Keratinocyte (primary cell): ENCODE measurements at regions not wholly inside any gene's neighbourhood (a gene's known extent, or its start where the extent isn't known, plus 50 kb on each side); places are given as distances from the start of the nearest gene placed in this dataset.

Experiments used
- DNase-seq: peaks from one replicate; pipeline ENCODE4 v3.0.0-alpha.2; 2011; ENCODE audit warnings: low read depth, missing footprints, low spot score
- FAIRE-seq: peaks from 2 replicates; lab custom pipeline; 2011; peaks lifted over from hg19 to GRCh38; lab: Jason Lieb, UNC
- H2AFZ ChIP-seq: 2 replicates; pipeline ENCODE4 v1.6.0; 2012; ENCODE audit warnings: low read length, control low read depth, inconsistent platforms; ENCODE audit not compliant: control insufficient read depth
- H3K27ac ChIP-seq: 2 replicates; pipeline ENCODE4 v1.5.1; 2011; ENCODE audit warnings: low read length; ENCODE audit not compliant: control insufficient read depth, insufficient read depth
- H3K27me3 ChIP-seq: 3 replicates; pipeline ENCODE4 v1.6.0; 2011; ENCODE audit warnings: low read length; ENCODE audit not compliant: control insufficient read depth, insufficient read depth; ENCODE audit errors: extremely low read depth
- H3K36me3 ChIP-seq, 2 experiments: 2 replicates in 1 of 2; 3 replicates in 1 of 2; pipeline ENCODE4 v1.5.1; 2011; ENCODE audit warnings: low read length in 2 of 2, mild to moderate bottlenecking in 1 of 2; ENCODE audit not compliant: control insufficient read depth in 2 of 2, insufficient read depth in 2 of 2; ENCODE audit errors: extremely low read depth in 1 of 2
- H3K4me1 ChIP-seq: 3 replicates; pipeline ENCODE4 v1.5.1; 2011; ENCODE audit warnings: low read length; ENCODE audit not compliant: control insufficient read depth, insufficient read depth; ENCODE audit errors: extremely low read depth
- H3K4me2 ChIP-seq: 3 replicates; pipeline ENCODE4 v1.6.0; 2011; ENCODE audit warnings: low read depth, low read length; ENCODE audit not compliant: control insufficient read depth, insufficient read depth; ENCODE audit errors: extremely low read depth
- H3K4me3 ChIP-seq, 3 experiments: fragments of 200-600 bp in 1 of 3; sonication (generic) in 1 of 3; 2 replicates in 2 of 3; 3 replicates in 1 of 3; pipeline ENCODE4 v1.5.1; 2011 to 2016; ENCODE audit warnings: low read length in 3 of 3, mild to moderate bottlenecking in 3 of 3, control low read depth in 2 of 3, inconsistent platforms in 1 of 3, low read depth in 1 of 3, mixed read lengths in 1 of 3, mixed run types in 1 of 3, moderate library complexity in 1 of 3; ENCODE audit not compliant: control insufficient read depth in 2 of 3, insufficient read depth in 2 of 3; ENCODE audit errors: extremely low read depth in 1 of 3
- H3K79me2 ChIP-seq: 2 replicates; pipeline ENCODE4 v1.6.0; 2012; ENCODE audit warnings: low read length; ENCODE audit not compliant: control insufficient read depth, insufficient read depth
- H3K9ac ChIP-seq: 3 replicates; pipeline ENCODE4 v1.6.0; 2011; ENCODE audit warnings: low read length; ENCODE audit not compliant: control insufficient read depth, insufficient read depth; ENCODE audit errors: extremely low read depth
- H3K9me1 ChIP-seq: 3 replicates; pipeline ENCODE4 v1.6.0; 2011; ENCODE audit warnings: low read length; ENCODE audit not compliant: control insufficient read depth, insufficient read depth; ENCODE audit errors: extremely low read depth
- H3K9me3 ChIP-seq: 2 replicates; pipeline ENCODE4 v1.5.1; 2012; ENCODE audit warnings: low read depth, low read length; ENCODE audit not compliant: control insufficient read depth
- H4K20me1 ChIP-seq: 3 replicates; pipeline ENCODE4 v1.6.0; 2011; ENCODE audit warnings: low read length; ENCODE audit not compliant: control insufficient read depth, insufficient read depth; ENCODE audit errors: extremely low read depth
- CTCF ChIP-seq, 3 experiments: IDR thresholded peaks in 1 of 3; conservative IDR thresholded peaks in 1 of 3; optimal IDR thresholded peaks in 1 of 3; 2 replicates in 2 of 3; 3 replicates in 1 of 3; pipeline versions ENCODE3 to v1.5.1; 2011; ENCODE audit warnings: low read length in 3 of 3, mild to moderate bottlenecking in 3 of 3, moderate library complexity in 2 of 3, control low read depth in 1 of 3, inconsistent platforms in 1 of 3; ENCODE audit not compliant: insufficient read depth in 2 of 3; ENCODE audit errors: extremely low read depth in 1 of 3
- EZH2 ChIP-seq: IDR thresholded peaks from one replicate; pipeline ENCODE4 v1.6.1; 2012; ENCODE audit warnings: inconsistent platforms, mild to moderate bottlenecking, low read length, moderate library complexity
- dilution Hi-C: fragments of 300-500 bp; cut with MboI; formaldehyde crosslinking; loops from one replicate; pipeline ENCODE4 v1.7.0; 2020; ENCODE audit warnings: low sequenced_read_pairs; ENCODE audit not compliant: extremely low pct_ligation_motif_present

- H3K4me2 ChIP-seq: no peak overlapping the region
- TF ChIP-seq CTCF (optimal IDR thresholded peaks at IDR 0.05 in 1 of 3, IDR thresholded peaks at IDR 0.05 in 1 of 3, conservative IDR thresholded peaks at IDR 0.05 in 1 of 3; ENCODE audit: extremely low read depth in 1 of 3, insufficient read depth in 2 of 3, low read length in 3 of 3) (peak; percentile 56 to 68 (median 67)), EZH2 (no peak)
- DNase-seq (peak; percentile 7), FAIRE-seq (peak; percentile 82)
- H3K9ac ChIP-seq: no peak overlapping the region
- peaks cover 6% of the 10 kb centered on the region for H3K27me3 ChIP-seq
- no peaks in the 10 kb centered on the region for H3K4me1 ChIP-seq
- H2AFZ ChIP-seq: no peak overlapping the region
- H4K20me1 ChIP-seq: no peaks in the 10 kb centered on the region
- no peaks in the 10 kb centered on the region for H3K9me3 ChIP-seq
- no peaks in the 10 kb centered on the region for H3K36me3 ChIP-seq
- dilution Hi-C loops: no loop called here
- H3K4me3 ChIP-seq: no peak overlapping the region
- H3K27ac ChIP-seq: no peak overlapping the region
- no peaks in the 10 kb centered on the region for H3K79me2 ChIP-seq
- no peaks in the 10 kb centered on the region for H3K9me1 ChIP-seq
Measured at GRCh38 chr6:126804332-126805064, 314.0 kb upstream of the RSPO3 start.

- peaks cover 6% of the 10 kb centered on the region for H3K27me3 ChIP-seq
- H3K27ac ChIP-seq: no peak overlapping the region
- no peak overlapping the region for H3K4me2 ChIP-seq
- FAIRE-seq: no peak
- H3K4me1 ChIP-seq: no peaks in the 10 kb centered on the region
- dilution Hi-C loops: no loop called here
- H3K9ac ChIP-seq: no peak overlapping the region
- no peaks in the 10 kb centered on the region for H3K36me3 ChIP-seq
- no peak overlapping the region for H3K4me3 ChIP-seq
- no peaks in the 10 kb centered on the region for H3K79me2 ChIP-seq
- TF ChIP-seq EZH2 (no peak), CTCF (optimal IDR thresholded peaks at IDR 0.05 in 1 of 3, IDR thresholded peaks at IDR 0.05 in 1 of 3, conservative IDR thresholded peaks at IDR 0.05 in 1 of 3; ENCODE audit: extremely low read depth in 1 of 3, insufficient read depth in 2 of 3, low read length in 3 of 3) (no peak)
- DNase-seq: no peak
- H4K20me1 ChIP-seq: no peaks in the 10 kb centered on the region
- H3K9me1 ChIP-seq: no peaks in the 10 kb centered on the region
- H2AFZ ChIP-seq: no peak overlapping the region
- H3K9me3 ChIP-seq: no peaks in the 10 kb centered on the region
Measured at GRCh38 chr6:126805861-126806260, 312.6 kb upstream of the RSPO3 start.
